ENCODE measurements at regions not wholly inside any gene's neighbourhood (a gene's known extent, or its start where the extent isn't known, plus 50 kb on each side); places are given as distances from the start of the nearest gene placed in this dataset.

DNA sequence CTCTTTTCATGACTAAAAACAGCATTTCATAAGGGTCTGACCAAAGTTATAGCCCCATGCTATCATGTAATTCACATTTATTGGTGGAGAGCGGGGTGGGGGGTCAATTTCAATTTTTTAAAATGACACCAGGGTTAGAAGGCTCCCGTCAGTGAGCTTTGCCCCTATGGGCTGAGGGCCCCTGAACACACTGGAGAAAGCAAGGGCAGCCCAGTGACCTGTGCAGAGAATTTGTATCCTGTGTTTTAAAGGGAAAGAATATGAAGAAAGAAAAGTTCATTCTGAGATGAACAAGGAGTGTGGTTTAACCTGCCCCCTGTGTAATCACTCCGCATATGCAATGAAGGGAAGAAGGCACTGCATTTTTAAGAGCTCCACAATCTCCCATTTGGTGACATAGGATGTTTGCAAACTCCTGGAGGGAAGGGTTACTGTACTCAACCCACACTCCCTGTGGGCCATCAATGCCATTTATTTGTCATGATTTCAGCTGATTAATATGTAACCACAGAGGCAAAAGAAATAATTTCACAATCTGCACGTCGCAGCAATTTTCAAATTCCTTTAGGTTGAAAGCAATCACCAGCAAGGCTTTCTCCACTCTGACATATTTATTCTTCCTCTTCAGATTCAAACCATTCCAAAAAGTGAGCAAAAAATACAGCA, 95.6 kb downstream of the ZNF281 start:
- H4K20me1 ChIP-seq (ENCODE audit: insufficient read depth, low read length) = no peaks in the 10 kb centered on the region
- no TSS peak for BruUV-seq (replicated peaks)
- POLR2A ChIA-PET = interaction anchor here (0.6 to 2.1 kb wide), 10 partner anchors 12 to 434 kb away, joined by 3 to 9 read pairs (median 4); no protein-coding TSS in a partner anchor
- H3K9me2 ChIP-seq (ENCODE audit: insufficient read depth, low read length) = no peaks in the 10 kb centered on the region
- H3K79me2 ChIP-seq (ENCODE audit: insufficient read depth, low read depth, low read length) = no peaks in the 10 kb centered on the region
- no peaks in the 10 kb centered on the region for H3K4me1 ChIP-seq (ENCODE audit: insufficient read depth, low read length, poor library complexity, severe bottlenecking)
- H3K27ac ChIP-seq (ENCODE audit: low read depth, low read length, poor library complexity, severe bottlenecking) = no peak overlapping the region
- no peak overlapping the region for H3K4me2 ChIP-seq (ENCODE audit: low read length)
- intact Hi-C loops (cut with micrococcal nuclease; ENCODE audit: unreplicated experiment) = no loop called here
- H3K9me3 ChIP-seq (ENCODE audit: low read length) = no peaks in the 10 kb centered on the region
- no peak for DNase-seq (ENCODE audit: low spot score)
- H2AFZ ChIP-seq (ENCODE audit: low read length) = no peak overlapping the region
- CTCF ChIA-PET (ENCODE audit: unreplicated experiment) = no interaction called here
- no peak overlapping the region for H3K4me3 ChIP-seq (ENCODE audit: low read depth, low read length, poor library complexity, severe bottlenecking)
- TF ChIP-seq EZH2phosphoT487 (IDR thresholded peaks at IDR 0.05; ENCODE audit: borderline replicate concordance, low read depth, low read length) = no peak
- TF ChIP-seq, protein P1, sequence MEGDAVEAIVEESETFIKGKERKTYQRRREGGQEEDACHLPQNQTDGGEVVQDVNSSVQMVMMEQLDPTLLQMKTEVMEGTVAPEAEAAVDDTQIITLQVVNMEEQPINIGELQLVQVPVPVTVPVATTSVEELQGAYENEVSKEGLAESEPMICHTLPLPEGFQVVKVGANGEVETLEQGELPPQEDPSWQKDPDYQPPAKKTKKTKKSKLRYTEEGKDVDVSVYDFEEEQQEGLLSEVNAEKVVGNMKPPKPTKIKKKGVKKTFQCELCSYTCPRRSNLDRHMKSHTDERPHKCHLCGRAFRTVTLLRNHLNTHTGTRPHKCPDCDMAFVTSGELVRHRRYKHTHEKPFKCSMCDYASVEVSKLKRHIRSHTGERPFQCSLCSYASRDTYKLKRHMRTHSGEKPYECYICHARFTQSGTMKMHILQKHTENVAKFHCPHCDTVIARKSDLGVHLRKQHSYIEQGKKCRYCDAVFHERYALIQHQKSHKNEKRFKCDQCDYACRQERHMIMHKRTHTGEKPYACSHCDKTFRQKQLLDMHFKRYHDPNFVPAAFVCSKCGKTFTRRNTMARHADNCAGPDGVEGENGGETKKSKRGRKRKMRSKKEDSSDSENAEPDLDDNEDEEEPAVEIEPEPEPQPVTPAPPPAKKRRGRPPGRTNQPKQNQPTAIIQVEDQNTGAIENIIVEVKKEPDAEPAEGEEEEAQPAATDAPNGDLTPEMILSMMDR (conservative IDR thresholded peaks at IDR 0.05; ENCODE audit: low read length) = no peak
- H3K36me3 ChIP-seq (ENCODE audit: insufficient read depth, low read length) = no peaks in the 10 kb centered on the region

DNA sequence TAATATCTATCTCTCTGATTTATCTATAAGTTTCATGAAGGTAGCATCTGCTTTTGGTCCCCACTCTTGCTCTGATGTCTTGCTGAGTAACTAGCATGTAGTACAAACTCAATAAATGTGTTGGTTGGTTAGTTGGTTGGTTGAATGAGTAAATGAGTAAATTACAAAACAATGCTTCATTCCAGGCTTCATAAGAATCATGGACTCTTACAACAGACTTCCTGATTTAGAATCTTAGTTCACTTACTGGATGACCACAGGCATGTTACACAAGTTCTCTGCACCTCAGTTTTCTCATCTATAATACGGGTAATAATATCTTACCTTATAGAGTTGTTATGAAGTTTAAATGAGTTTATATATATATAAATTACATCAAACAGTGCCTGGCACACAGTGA, 98.6 kb downstream of the ZNF281 start:
- ChIA-PET POLR2A (no interaction called here), CTCF (ENCODE audit: unreplicated experiment) (no interaction called here)
- Histone ChIP-seq H4K20me1 (ENCODE audit: insufficient read depth, low read length) (no peaks in the 10 kb centered on the region), H3K4me3 (ENCODE audit: low read depth, low read length, poor library complexity, severe bottlenecking) (no peak overlapping the region), H2AFZ (ENCODE audit: low read length) (no peak overlapping the region), H3K9me2 (ENCODE audit: insufficient read depth, low read length) (no peaks in the 10 kb centered on the region), H3K36me3 (ENCODE audit: insufficient read depth, low read length) (no peaks in the 10 kb centered on the region), H3K9me3 (ENCODE audit: low read length) (no peaks in the 10 kb centered on the region), H3K79me2 (ENCODE audit: insufficient read depth, low read depth, low read length) (no peaks in the 10 kb centered on the region), H3K4me2 (ENCODE audit: low read length) (no peak overlapping the region), H3K27ac (ENCODE audit: low read depth, low read length, poor library complexity, severe bottlenecking) (no peak overlapping the region), H3K4me1 (ENCODE audit: insufficient read depth, low read length, poor library complexity, severe bottlenecking) (peaks cover 22% of the 10 kb centered on the region)
- intact Hi-C loops (cut with micrococcal nuclease; ENCODE audit: unreplicated experiment) = no loop called here
- no peak for TF ChIP-seq EZH2phosphoT487 (IDR thresholded peaks at IDR 0.05; ENCODE audit: borderline replicate concordance, low read depth, low read length)
- TF ChIP-seq, protein P1 (conservative IDR thresholded peaks at IDR 0.05; ENCODE audit: low read length) = no peak
- no TSS peak for BruUV-seq (replicated peaks)
- no peak for DNase-seq (ENCODE audit: low spot score)

DNA sequence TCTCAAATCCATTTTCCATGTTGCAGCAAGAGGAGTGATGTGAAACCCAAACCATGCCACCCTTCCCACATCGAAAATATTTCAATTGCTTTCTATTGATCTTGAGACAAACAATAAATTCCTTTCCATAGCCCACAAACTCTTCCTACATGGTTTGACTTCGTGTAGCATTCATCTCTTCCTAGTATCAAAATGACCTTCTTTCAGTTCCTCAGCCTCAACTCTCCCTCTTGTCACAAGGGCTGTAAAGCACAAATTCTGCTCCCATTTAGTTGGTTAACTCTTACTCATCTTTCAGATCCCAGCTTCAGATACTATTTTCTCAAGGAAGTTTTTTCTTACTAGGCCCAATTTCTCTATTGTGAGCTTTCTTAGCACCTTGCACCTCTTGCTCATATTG, 99.0 kb downstream of the ZNF281 start:
- POLR2A ChIA-PET = interaction anchor here (0.6 kb wide), 1 partner anchor 1226 kb away, joined by 11 read pairs; no protein-coding TSS in a partner anchor
- Histone ChIP-seq H3K4me1 (ENCODE audit: insufficient read depth, low read length, poor library complexity, severe bottlenecking) (peaks cover 26% of the 10 kb centered on the region), H3K9me3 (ENCODE audit: low read length) (no peaks in the 10 kb centered on the region), H3K27ac (ENCODE audit: low read depth, low read length, poor library complexity, severe bottlenecking) (no peak overlapping the region), H3K9me2 (ENCODE audit: insufficient read depth, low read length) (no peaks in the 10 kb centered on the region), H2AFZ (ENCODE audit: low read length) (no peak overlapping the region), H3K4me2 (ENCODE audit: low read length) (no peak overlapping the region), H4K20me1 (ENCODE audit: insufficient read depth, low read length) (no peaks in the 10 kb centered on the region), H3K79me2 (ENCODE audit: insufficient read depth, low read depth, low read length) (no peaks in the 10 kb centered on the region), H3K36me3 (ENCODE audit: insufficient read depth, low read length) (no peaks in the 10 kb centered on the region), H3K4me3 (ENCODE audit: low read depth, low read length, poor library complexity, severe bottlenecking) (no peak overlapping the region)
- DNase-seq (ENCODE audit: low spot score) = no peak
- intact Hi-C loops (cut with micrococcal nuclease; ENCODE audit: unreplicated experiment) = no loop called here
- TF ChIP-seq EZH2phosphoT487 (IDR thresholded peaks at IDR 0.05; ENCODE audit: borderline replicate concordance, low read depth, low read length) = no peak
- TF ChIP-seq, protein P1 (conservative IDR thresholded peaks at IDR 0.05; ENCODE audit: low read length) = no peak
- no TSS peak for BruUV-seq (replicated peaks)
- CTCF ChIA-PET (ENCODE audit: unreplicated experiment) = no interaction called here
